ENCODE measurements at regions not wholly inside any gene's neighbourhood (a gene's known extent, or its start where the extent isn't known, plus 50 kb on each side); places are given as distances from the start of the nearest gene placed in this dataset.
"Not testable (repeated sequence)": the region's sequence is repeated elsewhere in the genome, so short reads cannot be mapped to it uniquely, and the experiment has no call there.

GRCh38 chr7:65797566-65797965 lies 75.3 kb upstream of the VKORC1L1 start:
- H3K4me1 ChIP-seq (ENCODE audit: insufficient read depth); H3K9me2 ChIP-seq (replicated peaks; ENCODE audit: insufficient read depth); H3K9me3 ChIP-seq (ENCODE audit: low read depth); H3K4me2 ChIP-seq; H3K79me2 ChIP-seq; DNase-seq (ENCODE audit: low spot score); H3K4me3 ChIP-seq; H3K36me3 ChIP-seq (replicated peaks; ENCODE audit: insufficient read depth, low read depth); H3K27me3 ChIP-seq; H2AFZ ChIP-seq; H3K27ac ChIP-seq; H4K20me1 ChIP-seq (ENCODE audit: insufficient read depth, poor library complexity, severe bottlenecking): not testable (repeated sequence)
- WGBS (ENCODE audit: low lambda C conversion rate, missing lambda C conversion rate): 93% methylated on average over 5 of the region's 5 CpGs

DNA sequence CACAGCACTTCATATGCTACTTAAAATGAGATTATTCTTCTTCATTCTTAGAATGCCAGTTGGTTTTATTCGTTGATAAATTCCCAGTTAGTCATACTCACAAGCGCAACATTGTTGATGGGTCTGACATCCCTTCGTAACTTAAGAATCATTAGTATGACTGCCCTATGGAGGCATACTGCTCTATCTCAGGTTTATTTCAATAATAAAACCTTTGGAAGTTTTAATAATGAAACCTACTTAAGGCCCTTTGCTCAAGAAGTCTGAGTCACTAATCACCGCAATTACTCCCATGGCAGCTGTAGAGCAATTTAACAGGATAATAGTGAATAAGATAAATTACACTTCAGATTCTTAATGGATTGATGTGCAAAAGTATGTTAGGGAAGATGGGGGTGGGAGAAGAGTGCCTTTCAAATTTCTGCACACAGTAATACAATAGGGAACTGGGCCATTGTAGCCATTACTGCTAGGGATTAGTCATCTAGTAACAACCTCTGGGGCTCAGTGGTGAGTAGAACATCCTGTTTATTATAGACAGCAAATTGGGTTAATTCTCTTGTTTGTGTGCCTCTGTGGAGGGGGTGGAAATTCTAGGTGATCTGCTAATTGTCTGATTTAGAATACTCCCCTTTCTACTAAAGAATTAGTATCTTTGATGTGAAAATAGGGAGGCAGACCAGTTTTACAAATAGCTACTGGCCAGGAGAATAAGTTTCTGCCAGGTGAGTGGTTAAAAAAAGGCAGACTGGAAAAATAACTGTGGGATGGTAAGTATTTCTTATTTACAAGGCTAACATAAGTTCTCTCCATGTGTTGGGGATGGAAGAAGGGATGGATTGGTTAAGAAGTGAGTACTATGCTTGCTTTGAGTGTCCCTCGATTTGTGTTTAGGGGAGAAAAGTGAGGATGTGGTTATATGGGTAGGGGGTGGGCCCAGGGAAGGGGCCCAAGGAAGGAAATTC lies 74.5 kb upstream of the VKORC1L1 start:
- no peaks in the 10 kb centered on the region for H4K20me1 ChIP-seq (ENCODE audit: insufficient read depth, poor library complexity, severe bottlenecking)
- H3K79me2 ChIP-seq: no peaks in the 10 kb centered on the region
- no peaks in the 10 kb centered on the region for H3K9me2 ChIP-seq (replicated peaks; ENCODE audit: insufficient read depth)
- no peak overlapping the region for H3K4me3 ChIP-seq
- no peak overlapping the region for H3K4me2 ChIP-seq
- no peaks in the 10 kb centered on the region for H3K27me3 ChIP-seq
- no peak for DNase-seq (ENCODE audit: low spot score)
- TF ChIP-seq EZH2phosphoT487 (IDR thresholded peaks at IDR 0.05; ENCODE audit: low read depth, severe bottlenecking, unreplicated experiment): no peak
- TF ChIP-seq CTCF (IDR thresholded peaks at IDR 0.05; ENCODE audit: poor library complexity): no peak
- TF ChIP-seq EZH2 (IDR thresholded peaks at IDR 0.05; ENCODE audit: borderline replicate concordance): no peak
- no peak overlapping the region for H3K27ac ChIP-seq
- no peak overlapping the region for H2AFZ ChIP-seq
- no peaks in the 10 kb centered on the region for H3K9me3 ChIP-seq (ENCODE audit: low read depth)
- H3K36me3 ChIP-seq (replicated peaks; ENCODE audit: insufficient read depth, low read depth): no peaks in the 10 kb centered on the region
- 93% methylated on average over 5 of the region's 5 CpGs for whole genome bisulfite sequencing (ENCODE audit: low lambda C conversion rate, missing lambda C conversion rate)
- H3K4me1 ChIP-seq (ENCODE audit: insufficient read depth): no peaks in the 10 kb centered on the region

GRCh38 chr7:65800191-65800590 lies 72.7 kb upstream of the VKORC1L1 start:
- H3K4me1 ChIP-seq (ENCODE audit: insufficient read depth); H3K27me3 ChIP-seq; H3K9me3 ChIP-seq (ENCODE audit: low read depth); H2AFZ ChIP-seq; H3K9me2 ChIP-seq (replicated peaks; ENCODE audit: insufficient read depth); H4K20me1 ChIP-seq (ENCODE audit: insufficient read depth, poor library complexity, severe bottlenecking); H3K4me3 ChIP-seq; H3K4me2 ChIP-seq; DNase-seq (ENCODE audit: low spot score); H3K36me3 ChIP-seq (replicated peaks; ENCODE audit: insufficient read depth, low read depth); H3K79me2 ChIP-seq: not testable (repeated sequence)
- peak overlapping the region; percentile 55 for H3K27ac ChIP-seq
- 86% methylated on average over 4 of the region's 4 CpGs for WGBS (ENCODE audit: low lambda C conversion rate, missing lambda C conversion rate)

DNA sequence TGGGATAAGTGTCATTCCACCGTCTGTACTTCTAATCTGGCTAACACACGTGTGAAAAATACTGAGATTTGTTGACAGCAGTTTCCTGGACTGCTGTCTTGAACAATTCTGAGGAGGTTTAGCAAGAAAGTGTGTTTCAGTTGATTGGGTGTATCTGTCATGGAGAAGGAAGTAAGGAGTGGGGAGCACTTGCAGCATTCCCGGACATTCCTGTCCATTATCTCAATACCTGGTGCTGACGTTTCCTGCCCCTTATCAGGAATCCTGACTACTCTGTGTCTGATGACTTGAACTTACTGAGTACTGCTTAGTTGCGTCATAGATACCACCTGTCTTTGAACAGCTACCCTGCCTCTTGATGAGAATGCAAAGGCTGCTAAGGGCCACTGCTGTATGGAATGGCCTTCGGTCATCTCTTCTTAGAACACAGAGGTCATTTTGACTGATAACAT lies 72.0 kb upstream of the VKORC1L1 start:
- TF ChIP-seq EZH2 (IDR thresholded peaks at IDR 0.05; ENCODE audit: borderline replicate concordance) (no peak), CTCF (IDR thresholded peaks at IDR 0.05; ENCODE audit: poor library complexity) (no peak), EZH2phosphoT487 (IDR thresholded peaks at IDR 0.05; ENCODE audit: low read depth, severe bottlenecking, unreplicated experiment) (no peak)
- H3K79me2 ChIP-seq: no peaks in the 10 kb centered on the region
- 53% methylated on average over 6 of the region's 6 CpGs for WGBS (ENCODE audit: low lambda C conversion rate, missing lambda C conversion rate)
- no peaks in the 10 kb centered on the region for H4K20me1 ChIP-seq (ENCODE audit: insufficient read depth, poor library complexity, severe bottlenecking)
- DNase-seq (ENCODE audit: low spot score): peak; percentile 41
- no peaks in the 10 kb centered on the region for H3K36me3 ChIP-seq (replicated peaks; ENCODE audit: insufficient read depth, low read depth)
- H3K9me3 ChIP-seq (ENCODE audit: low read depth): no peaks in the 10 kb centered on the region
- no peak overlapping the region for H3K4me3 ChIP-seq
- H3K27ac ChIP-seq: peak overlapping the region; percentile 55
- no peak overlapping the region for H3K4me2 ChIP-seq
- no peaks in the 10 kb centered on the region for H3K27me3 ChIP-seq
- no peaks in the 10 kb centered on the region for H3K9me2 ChIP-seq (replicated peaks; ENCODE audit: insufficient read depth)
- H3K4me1 ChIP-seq (ENCODE audit: insufficient read depth): no peaks in the 10 kb centered on the region
- no peak overlapping the region for H2AFZ ChIP-seq
